ENCODE measurements at regions not wholly inside any gene's neighbourhood (a gene's known extent, or its start where the extent isn't known, plus 50 kb on each side); places are given as distances from the start of the nearest gene placed in this dataset.

DNA sequence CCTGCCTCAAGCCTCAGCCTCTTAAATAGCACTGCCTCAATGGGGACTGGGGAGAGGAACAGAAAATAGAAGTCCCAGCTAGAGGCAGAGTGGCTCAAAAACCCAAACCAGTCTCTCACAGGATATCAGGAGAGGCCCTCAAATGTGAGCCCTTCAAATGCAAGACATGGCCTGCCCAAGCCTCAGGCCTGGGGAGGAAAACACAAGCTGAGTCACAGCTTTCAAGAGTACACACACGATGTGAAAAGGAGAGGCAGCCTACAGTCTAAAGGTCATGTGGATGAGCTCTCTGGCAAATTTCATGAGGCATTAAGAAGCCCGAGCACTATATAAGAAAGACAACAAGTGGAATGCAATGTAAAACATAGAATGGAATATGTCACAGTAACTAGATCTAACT lies 316.6 kb upstream of the MEX3C start:
- Mint-ChIP-seq H3K27me3 (ENCODE audit: low read depth) (no peaks in the 10 kb centered on the region), H3K36me3 (peaks cover 14% of the 10 kb centered on the region), H3K4me3 (no peak overlapping the region), H3K9me3 (peaks cover 28% of the 10 kb centered on the region), H3K27ac (no peak overlapping the region), H3K4me1 (0 out of 2 replicates have a peak, but pooled peaks cover 4% of the 10 kb centered on the region)
- POLR2A ChIA-PET, result no interaction called here
- ATAC-seq, result no peak
- no peak for DNase-seq (ENCODE audit: low spot score)
- CTCF ChIA-PET, result no interaction called here
- TF ChIP-seq NR2C2 (CRISPR knock-in tag; IDR thresholded peaks at IDR 0.05) (no peak), NR1H2 (CRISPR knock-in tag; IDR thresholded peaks at IDR 0.05) (no peak), ZNF396 (CRISPR knock-in tag; IDR thresholded peaks at IDR 0.05; ENCODE audit: borderline replicate concordance) (no peak), RORB (CRISPR knock-in tag; IDR thresholded peaks at IDR 0.05) (no peak), ZNF138 (CRISPR knock-in tag; conservative IDR thresholded peaks at IDR 0.05) (no peak), ZNF416 (CRISPR knock-in tag; IDR thresholded peaks at IDR 0.05) (no peak), ELF4 (CRISPR knock-in tag; IDR thresholded peaks at IDR 0.05; ENCODE audit: low read depth) (no peak)
- TF ChIP-seq, protein P1, sequence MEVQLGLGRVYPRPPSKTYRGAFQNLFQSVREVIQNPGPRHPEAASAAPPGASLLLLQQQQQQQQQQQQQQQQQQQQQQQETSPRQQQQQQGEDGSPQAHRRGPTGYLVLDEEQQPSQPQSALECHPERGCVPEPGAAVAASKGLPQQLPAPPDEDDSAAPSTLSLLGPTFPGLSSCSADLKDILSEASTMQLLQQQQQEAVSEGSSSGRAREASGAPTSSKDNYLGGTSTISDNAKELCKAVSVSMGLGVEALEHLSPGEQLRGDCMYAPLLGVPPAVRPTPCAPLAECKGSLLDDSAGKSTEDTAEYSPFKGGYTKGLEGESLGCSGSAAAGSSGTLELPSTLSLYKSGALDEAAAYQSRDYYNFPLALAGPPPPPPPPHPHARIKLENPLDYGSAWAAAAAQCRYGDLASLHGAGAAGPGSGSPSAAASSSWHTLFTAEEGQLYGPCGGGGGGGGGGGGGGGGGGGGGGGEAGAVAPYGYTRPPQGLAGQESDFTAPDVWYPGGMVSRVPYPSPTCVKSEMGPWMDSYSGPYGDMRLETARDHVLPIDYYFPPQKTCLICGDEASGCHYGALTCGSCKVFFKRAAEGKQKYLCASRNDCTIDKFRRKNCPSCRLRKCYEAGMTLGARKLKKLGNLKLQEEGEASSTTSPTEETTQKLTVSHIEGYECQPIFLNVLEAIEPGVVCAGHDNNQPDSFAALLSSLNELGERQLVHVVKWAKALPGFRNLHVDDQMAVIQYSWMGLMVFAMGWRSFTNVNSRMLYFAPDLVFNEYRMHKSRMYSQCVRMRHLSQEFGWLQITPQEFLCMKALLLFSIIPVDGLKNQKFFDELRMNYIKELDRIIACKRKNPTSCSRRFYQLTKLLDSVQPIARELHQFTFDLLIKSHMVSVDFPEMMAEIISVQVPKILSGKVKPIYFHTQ (CRISPR knock-in tag; IDR thresholded peaks at IDR 0.05), result no peak
- TF ChIP-seq, protein P2, sequence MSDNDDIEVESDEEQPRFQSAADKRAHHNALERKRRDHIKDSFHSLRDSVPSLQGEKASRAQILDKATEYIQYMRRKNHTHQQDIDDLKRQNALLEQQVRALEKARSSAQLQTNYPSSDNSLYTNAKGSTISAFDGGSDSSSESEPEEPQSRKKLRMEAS (CRISPR knock-in tag; IDR thresholded peaks at IDR 0.05), result no peak
- TF ChIP-seq, protein P3, sequence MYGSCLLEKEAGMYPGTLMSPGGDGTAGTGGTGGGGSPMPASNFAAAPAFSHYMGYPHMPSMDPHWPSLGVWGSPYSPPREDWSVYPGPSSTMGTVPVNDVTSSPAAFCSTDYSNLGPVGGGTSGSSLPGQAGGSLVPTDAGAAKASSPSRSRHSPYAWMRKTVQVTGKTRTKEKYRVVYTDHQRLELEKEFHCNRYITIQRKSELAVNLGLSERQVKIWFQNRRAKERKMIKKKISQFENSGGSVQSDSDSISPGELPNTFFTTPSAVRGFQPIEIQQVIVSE (CRISPR knock-in tag; IDR thresholded peaks at IDR 0.05; ENCODE audit: borderline replicate concordance), result no peak

DNA sequence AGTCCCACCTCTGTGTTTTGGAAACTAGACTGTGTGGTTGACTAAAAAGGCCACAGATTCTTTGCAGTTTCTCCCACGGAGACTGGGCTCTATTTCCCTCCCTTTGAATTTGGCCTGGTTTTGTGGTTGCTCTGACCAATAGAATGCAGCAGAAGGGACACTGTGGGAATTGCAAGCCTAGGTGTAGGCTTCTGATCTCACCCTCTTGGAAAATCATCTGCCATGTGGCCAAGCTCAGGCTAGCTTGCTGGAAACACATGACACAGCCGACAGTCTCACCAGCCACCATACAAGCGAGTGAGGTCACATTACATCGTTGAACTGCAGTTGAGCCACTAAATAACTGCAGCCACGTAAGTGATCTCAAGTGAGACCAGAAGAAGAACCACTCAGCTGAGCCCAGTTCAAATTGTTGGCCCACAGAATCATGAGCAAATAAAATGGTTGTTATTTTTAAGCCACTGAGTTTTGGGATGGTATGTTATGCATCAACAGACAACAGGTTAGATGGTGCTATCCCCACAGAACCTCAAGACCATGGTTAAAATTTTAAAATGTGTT lies 319.1 kb upstream of the MEX3C start:
- TF ChIP-seq FOXK1 (CRISPR knock-in tag; IDR thresholded peaks at IDR 0.05) (no peak), TEAD1 (CRISPR knock-in tag; IDR thresholded peaks at IDR 0.05) (no peak), GABPB1 (CRISPR knock-in tag; IDR thresholded peaks at IDR 0.05) (no peak), JAZF1 (CRISPR knock-in tag; IDR thresholded peaks at IDR 0.05) (no peak), MYBL2 (CRISPR knock-in tag; IDR thresholded peaks at IDR 0.05) (no peak), PRRX2 (CRISPR knock-in tag; IDR thresholded peaks at IDR 0.05) (no peak), RORB (CRISPR knock-in tag; IDR thresholded peaks at IDR 0.05) (no peak), ZNF416 (CRISPR knock-in tag; IDR thresholded peaks at IDR 0.05) (no peak), ETV6 (CRISPR knock-in tag; IDR thresholded peaks at IDR 0.05) (no peak), TEAD4 (CRISPR knock-in tag; IDR thresholded peaks at IDR 0.05) (no peak), TP53 (CRISPR knock-in tag; IDR thresholded peaks at IDR 0.05) (no peak)
- TF ChIP-seq, protein P4, sequence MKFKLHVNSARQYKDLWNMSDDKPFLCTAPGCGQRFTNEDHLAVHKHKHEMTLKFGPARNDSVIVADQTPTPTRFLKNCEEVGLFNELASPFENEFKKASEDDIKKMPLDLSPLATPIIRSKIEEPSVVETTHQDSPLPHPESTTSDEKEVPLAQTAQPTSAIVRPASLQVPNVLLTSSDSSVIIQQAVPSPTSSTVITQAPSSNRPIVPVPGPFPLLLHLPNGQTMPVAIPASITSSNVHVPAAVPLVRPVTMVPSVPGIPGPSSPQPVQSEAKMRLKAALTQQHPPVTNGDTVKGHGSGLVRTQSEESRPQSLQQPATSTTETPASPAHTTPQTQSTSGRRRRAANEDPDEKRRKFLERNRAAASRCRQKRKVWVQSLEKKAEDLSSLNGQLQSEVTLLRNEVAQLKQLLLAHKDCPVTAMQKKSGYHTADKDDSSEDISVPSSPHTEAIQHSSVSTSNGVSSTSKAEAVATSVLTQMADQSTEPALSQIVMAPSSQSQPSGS (CRISPR knock-in tag; IDR thresholded peaks at IDR 0.05; ENCODE audit: borderline replicate concordance, low read depth), result no peak
- TF ChIP-seq, protein P5, sequence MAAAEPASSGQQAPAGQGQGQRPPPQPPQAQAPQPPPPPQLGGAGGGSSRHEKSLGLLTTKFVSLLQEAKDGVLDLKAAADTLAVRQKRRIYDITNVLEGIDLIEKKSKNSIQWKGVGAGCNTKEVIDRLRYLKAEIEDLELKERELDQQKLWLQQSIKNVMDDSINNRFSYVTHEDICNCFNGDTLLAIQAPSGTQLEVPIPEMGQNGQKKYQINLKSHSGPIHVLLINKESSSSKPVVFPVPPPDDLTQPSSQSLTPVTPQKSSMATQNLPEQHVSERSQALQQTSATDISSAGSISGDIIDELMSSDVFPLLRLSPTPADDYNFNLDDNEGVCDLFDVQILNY (CRISPR knock-in tag; IDR thresholded peaks at IDR 0.05), result no peak
- TF ChIP-seq, protein P2 (CRISPR knock-in tag; IDR thresholded peaks at IDR 0.05), result no peak
- TF ChIP-seq, protein P6, sequence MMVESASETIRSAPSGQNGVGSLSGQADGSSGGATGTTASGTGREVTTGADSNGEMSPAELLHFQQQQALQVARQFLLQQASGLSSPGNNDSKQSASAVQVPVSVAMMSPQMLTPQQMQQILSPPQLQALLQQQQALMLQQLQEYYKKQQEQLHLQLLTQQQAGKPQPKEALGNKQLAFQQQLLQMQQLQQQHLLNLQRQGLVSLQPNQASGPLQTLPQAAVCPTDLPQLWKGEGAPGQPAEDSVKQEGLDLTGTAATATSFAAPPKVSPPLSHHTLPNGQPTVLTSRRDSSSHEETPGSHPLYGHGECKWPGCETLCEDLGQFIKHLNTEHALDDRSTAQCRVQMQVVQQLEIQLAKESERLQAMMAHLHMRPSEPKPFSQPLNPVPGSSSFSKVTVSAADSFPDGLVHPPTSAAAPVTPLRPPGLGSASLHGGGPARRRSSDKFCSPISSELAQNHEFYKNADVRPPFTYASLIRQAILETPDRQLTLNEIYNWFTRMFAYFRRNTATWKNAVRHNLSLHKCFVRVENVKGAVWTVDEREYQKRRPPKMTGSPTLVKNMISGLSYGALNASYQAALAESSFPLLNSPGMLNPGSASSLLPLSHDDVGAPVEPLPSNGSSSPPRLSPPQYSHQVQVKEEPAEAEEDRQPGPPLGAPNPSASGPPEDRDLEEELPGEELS (CRISPR knock-in tag; IDR thresholded peaks at IDR 0.05), result no peak
- TF ChIP-seq, protein P7, sequence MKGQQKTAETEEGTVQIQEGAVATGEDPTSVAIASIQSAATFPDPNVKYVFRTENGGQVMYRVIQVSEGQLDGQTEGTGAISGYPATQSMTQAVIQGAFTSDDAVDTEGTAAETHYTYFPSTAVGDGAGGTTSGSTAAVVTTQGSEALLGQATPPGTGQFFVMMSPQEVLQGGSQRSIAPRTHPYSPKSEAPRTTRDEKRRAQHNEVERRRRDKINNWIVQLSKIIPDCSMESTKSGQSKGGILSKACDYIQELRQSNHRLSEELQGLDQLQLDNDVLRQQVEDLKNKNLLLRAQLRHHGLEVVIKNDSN (CRISPR knock-in tag; IDR thresholded peaks at IDR 0.05), result no peak
- no peak overlapping the region for H3K4me3 Mint-ChIP-seq
- ChIA-PET POLR2A (no interaction called here), CTCF (no interaction called here)
- DNase-seq (ENCODE audit: low spot score), result no peak
- no peaks in the 10 kb centered on the region for H3K27me3 Mint-ChIP-seq (ENCODE audit: low read depth)
- H3K36me3 Mint-ChIP-seq, result peaks cover 4% of the 10 kb centered on the region; the same call in 1 of the 2 replicates
- H3K4me1 Mint-ChIP-seq, result peaks cover 24% of the 10 kb centered on the region
- H3K27ac Mint-ChIP-seq, result no peak overlapping the region
- peaks cover 16% of the 10 kb centered on the region for H3K9me3 Mint-ChIP-seq
- no peak for ATAC-seq
